ENCODE measurements at regions not wholly inside any gene's neighbourhood (a gene's known extent, or its start where the extent isn't known, plus 50 kb on each side); places are given as distances from the start of the nearest gene placed in this dataset.

- Histone ChIP-seq H3F3A (ENCODE audit: low read depth) (no peaks in the 10 kb centered on the region), H3K9ac (no peak overlapping the region), H3K4me3 (no peak overlapping the region), H3K27ac (no peak overlapping the region), H3K4me1 (no peaks in the 10 kb centered on the region), H3K79me2 (ENCODE audit: low read depth) (no peaks in the 10 kb centered on the region), H4K20me1 (ENCODE audit: low read depth) (no peaks in the 10 kb centered on the region), H3K4me2 (no peak overlapping the region), H2AFZ (replicated peaks) (no peak overlapping the region), H3K27me3 (no peaks in the 10 kb centered on the region), H3K9me3 (ENCODE audit: low read depth) (no peaks in the 10 kb centered on the region), H3K36me3 (no peaks in the 10 kb centered on the region)
- no peaks in the 10 kb centered on the region for H3K9me3 Mint-ChIP-seq
- no peak for DNase-seq (ENCODE audit: low spot score)
- H3K27me3 Mint-ChIP-seq (ENCODE audit: insufficient read depth, low read depth): no peaks in the 10 kb centered on the region
- H3K4me3 Mint-ChIP-seq: no peak overlapping the region
- H3K27ac Mint-ChIP-seq: no peak overlapping the region
- H3K36me3 Mint-ChIP-seq: no peaks in the 10 kb centered on the region
- H3K4me1 Mint-ChIP-seq: no peaks in the 10 kb centered on the region
- no peak for TF ChIP-seq EZH2 (IDR thresholded peaks at IDR 0.05)
- no peak for TF ChIP-seq EZH2phosphoT487 (IDR thresholded peaks at IDR 0.05)
- TF ChIP-seq CTCF (IDR thresholded peaks at IDR 0.05): no peak
These were observed 498.4 kb downstream of the TTLL7 start for GRCh38 chr1:83500531-83500930.

DNA sequence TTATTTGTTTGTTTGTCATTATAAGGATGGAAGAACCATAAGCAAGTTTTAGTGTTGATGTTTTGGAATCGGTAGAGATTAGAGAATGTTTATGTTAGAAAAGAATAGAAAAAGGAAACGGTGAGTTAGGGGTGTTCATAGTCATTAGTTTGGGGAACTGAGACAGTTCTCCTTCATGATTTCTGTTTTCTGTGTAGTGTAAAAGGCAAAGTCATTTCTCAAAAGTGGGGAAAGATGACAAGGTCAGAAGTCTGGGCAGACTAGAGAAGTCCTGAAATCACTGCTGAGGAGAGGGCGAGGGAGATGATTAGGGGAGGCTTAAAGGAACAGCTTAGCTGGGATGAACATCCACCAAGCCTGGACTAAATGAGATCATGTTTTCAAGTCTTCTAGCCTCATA lies 498.9 kb downstream of the TTLL7 start:
- Histone ChIP-seq H3K4me3 (no peak overlapping the region), H3K27ac (no peak overlapping the region), H3F3A (ENCODE audit: low read depth) (no peaks in the 10 kb centered on the region), H3K9ac (no peak overlapping the region), H3K9me3 (ENCODE audit: low read depth) (no peaks in the 10 kb centered on the region), H3K4me1 (no peaks in the 10 kb centered on the region), H4K20me1 (ENCODE audit: low read depth) (no peaks in the 10 kb centered on the region), H3K79me2 (ENCODE audit: low read depth) (no peaks in the 10 kb centered on the region), H3K4me2 (no peak overlapping the region), H3K27me3 (no peaks in the 10 kb centered on the region), H2AFZ (replicated peaks) (no peak overlapping the region), H3K36me3 (no peaks in the 10 kb centered on the region)
- no peak overlapping the region for H3K27ac Mint-ChIP-seq
- no peaks in the 10 kb centered on the region for H3K36me3 Mint-ChIP-seq
- no peak for TF ChIP-seq CTCF (IDR thresholded peaks at IDR 0.05)
- no peak for TF ChIP-seq EZH2 (IDR thresholded peaks at IDR 0.05)
- no peak for TF ChIP-seq EZH2phosphoT487 (IDR thresholded peaks at IDR 0.05)
- DNase-seq (ENCODE audit: low spot score): no peak
- no peaks in the 10 kb centered on the region for H3K27me3 Mint-ChIP-seq (ENCODE audit: insufficient read depth, low read depth)
- H3K4me1 Mint-ChIP-seq: no peaks in the 10 kb centered on the region
- H3K4me3 Mint-ChIP-seq: no peak overlapping the region
- H3K9me3 Mint-ChIP-seq: no peaks in the 10 kb centered on the region

- peak; percentile 49 for TF ChIP-seq CTCF (IDR thresholded peaks at IDR 0.05)
- TF ChIP-seq EZH2 (IDR thresholded peaks at IDR 0.05): no peak
- no peaks in the 10 kb centered on the region for H3K36me3 ChIP-seq
- no peak overlapping the region for H3K4me3 ChIP-seq
- no peak overlapping the region for H2AFZ ChIP-seq (replicated peaks)
- no peaks in the 10 kb centered on the region for H3K9me3 ChIP-seq (ENCODE audit: low read depth)
- Mint-ChIP-seq H3K4me1 (no peaks in the 10 kb centered on the region), H3K36me3 (no peaks in the 10 kb centered on the region), H3K4me3 (no peak overlapping the region), H3K27me3 (ENCODE audit: insufficient read depth, low read depth) (no peaks in the 10 kb centered on the region), H3K9me3 (no peaks in the 10 kb centered on the region), H3K27ac (no peak overlapping the region)
- no peaks in the 10 kb centered on the region for H3K79me2 ChIP-seq (ENCODE audit: low read depth)
- no peak overlapping the region for H3K4me2 ChIP-seq
- no peak overlapping the region for H3K27ac ChIP-seq
- H3K27me3 ChIP-seq: no peaks in the 10 kb centered on the region
- H4K20me1 ChIP-seq (ENCODE audit: low read depth): no peaks in the 10 kb centered on the region
- no peaks in the 10 kb centered on the region for H3K4me1 ChIP-seq
- DNase-seq (ENCODE audit: low spot score): peak; percentile 35
- no peak overlapping the region for H3K9ac ChIP-seq
- H3F3A ChIP-seq (ENCODE audit: low read depth): no peaks in the 10 kb centered on the region
These were observed 501.4 kb downstream of the TTLL7 start for GRCh38 chr1:83497563-83497962.

- H3K4me3 Mint-ChIP-seq: no peak overlapping the region
- Histone ChIP-seq H3F3A (ENCODE audit: low read depth) (no peaks in the 10 kb centered on the region), H3K79me2 (ENCODE audit: low read depth) (no peaks in the 10 kb centered on the region), H4K20me1 (ENCODE audit: low read depth) (no peaks in the 10 kb centered on the region), H3K27ac (no peak overlapping the region), H3K4me2 (no peak overlapping the region), H2AFZ (replicated peaks) (no peak overlapping the region), H3K36me3 (no peaks in the 10 kb centered on the region), H3K9me3 (ENCODE audit: low read depth) (no peaks in the 10 kb centered on the region), H3K9ac (no peak overlapping the region), H3K4me1 (no peaks in the 10 kb centered on the region), H3K4me3 (no peak overlapping the region), H3K27me3 (no peaks in the 10 kb centered on the region)
- DNase-seq (ENCODE audit: low spot score): no peak
- TF ChIP-seq EZH2phosphoT487 (IDR thresholded peaks at IDR 0.05) (no peak), CTCF (IDR thresholded peaks at IDR 0.05) (no peak), EZH2 (IDR thresholded peaks at IDR 0.05) (no peak)
- no peaks in the 10 kb centered on the region for H3K9me3 Mint-ChIP-seq
- H3K36me3 Mint-ChIP-seq: no peaks in the 10 kb centered on the region
- H3K27ac Mint-ChIP-seq: no peak overlapping the region
- H3K4me1 Mint-ChIP-seq: no peaks in the 10 kb centered on the region
- peaks cover 2% of the 10 kb centered on the region for H3K27me3 Mint-ChIP-seq (ENCODE audit: insufficient read depth, low read depth)
These were observed 503.4 kb downstream of the TTLL7 start for GRCh38 chr1:83495560-83495959.
